ENCODE measurements at regions not wholly inside any gene's neighbourhood (a gene's known extent, or its start where the extent isn't known, plus 50 kb on each side); places are given as distances from the start of the nearest gene placed in this dataset.

GRCh38 chr19:28318469-28319179, 894.3 kb downstream of the UQCRFS1 start:
- intact Hi-C loops (cut with DNase I): no loop called here
- H3K27ac ChIP-seq: no peak overlapping the region
- H3K4me3 ChIP-seq: no peak overlapping the region
- no peaks in the 10 kb centered on the region for H3K4me1 ChIP-seq
- TF ChIP-seq POLR2A (IDR thresholded peaks at IDR 0.05): no peak
- no peak for TF ChIP-seq POLR2AphosphoS5 (IDR thresholded peaks at IDR 0.05; ENCODE audit: insufficient read depth in 1 of 2, low read depth in 1 of 2)
- no peak for TF ChIP-seq CTCF (IDR thresholded peaks at IDR 0.05)
- DNase-seq (ENCODE audit: extremely low spot score in 2 of 2): no peak
- H3K27me3 ChIP-seq: no peaks in the 10 kb centered on the region
- no peaks in the 10 kb centered on the region for H3K9me3 ChIP-seq
- H3K36me3 ChIP-seq: no peaks in the 10 kb centered on the region

DNA sequence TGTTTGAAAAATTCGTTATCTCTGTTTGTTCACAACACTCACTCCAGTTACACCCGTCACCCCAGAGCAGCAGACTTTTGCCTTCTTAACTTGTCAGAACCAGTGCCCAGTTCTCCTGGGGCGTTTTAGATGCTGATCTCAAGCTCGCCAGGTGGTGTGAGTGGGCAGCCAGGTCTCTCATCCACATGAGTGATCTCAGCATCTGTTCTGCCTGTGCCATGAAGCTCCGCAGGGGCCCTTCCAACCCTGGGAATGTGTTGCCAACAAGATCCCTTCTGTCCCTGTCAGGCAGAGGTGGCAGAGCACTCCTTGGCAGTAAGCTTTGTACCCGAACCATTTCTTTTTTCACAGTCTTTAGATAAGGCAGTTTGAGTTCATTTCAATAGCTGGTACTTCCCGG, 896.5 kb downstream of the UQCRFS1 start:
- Histone ChIP-seq H3K27ac (no peak overlapping the region), H3K36me3 (no peaks in the 10 kb centered on the region), H3K27me3 (no peaks in the 10 kb centered on the region), H3K9me3 (no peaks in the 10 kb centered on the region), H3K4me1 (no peaks in the 10 kb centered on the region), H3K4me3 (no peak overlapping the region)
- no peak for DNase-seq (ENCODE audit: extremely low spot score in 2 of 2)
- TF ChIP-seq CTCF (IDR thresholded peaks at IDR 0.05) (no peak), POLR2A (IDR thresholded peaks at IDR 0.05) (no peak), POLR2AphosphoS5 (IDR thresholded peaks at IDR 0.05; ENCODE audit: insufficient read depth in 1 of 2, low read depth in 1 of 2) (no peak)
- intact Hi-C loops (cut with DNase I): no loop called here

- intact Hi-C loops (cut with DNase I): no loop called here
- DNase-seq (ENCODE audit: extremely low spot score in 2 of 2): no peak
- Histone ChIP-seq H3K27ac (no peak overlapping the region), H3K4me1 (no peaks in the 10 kb centered on the region), H3K27me3 (no peaks in the 10 kb centered on the region), H3K36me3 (no peaks in the 10 kb centered on the region), H3K4me3 (no peak overlapping the region), H3K9me3 (no peaks in the 10 kb centered on the region)
- TF ChIP-seq POLR2AphosphoS5 (IDR thresholded peaks at IDR 0.05; ENCODE audit: insufficient read depth in 1 of 2, low read depth in 1 of 2) (no peak), POLR2A (IDR thresholded peaks at IDR 0.05) (no peak), CTCF (IDR thresholded peaks at IDR 0.05) (no peak)
These were observed 898.2 kb downstream of the UQCRFS1 start for GRCh38 chr19:28314756-28315155.

DNA sequence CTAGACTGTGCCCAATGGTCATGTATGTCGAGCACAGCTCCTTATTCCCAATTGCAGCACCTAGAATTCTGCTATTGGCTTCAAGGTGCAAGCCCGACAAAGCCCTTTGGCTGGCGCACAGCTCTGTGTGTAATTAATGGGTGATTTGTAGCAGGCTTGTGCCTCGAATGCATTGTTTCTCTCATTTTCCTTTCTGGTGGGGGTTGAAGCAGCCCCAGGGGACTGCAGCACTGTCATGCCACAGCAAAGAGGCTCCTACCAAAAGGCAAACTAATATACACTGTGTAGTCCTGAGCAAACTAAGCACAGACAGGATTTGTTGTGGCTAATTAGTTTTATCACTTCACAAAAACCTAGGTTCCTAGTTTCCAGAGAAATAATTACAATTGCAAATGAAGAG, 898.7 kb downstream of the UQCRFS1 start:
- no peak for TF ChIP-seq POLR2AphosphoS5 (IDR thresholded peaks at IDR 0.05; ENCODE audit: insufficient read depth in 1 of 2, low read depth in 1 of 2)
- TF ChIP-seq POLR2A (IDR thresholded peaks at IDR 0.05): no peak
- TF ChIP-seq CTCF (IDR thresholded peaks at IDR 0.05): no peak
- intact Hi-C loops (cut with DNase I): no loop called here
- no peaks in the 10 kb centered on the region for H3K36me3 ChIP-seq
- H3K27ac ChIP-seq: no peak overlapping the region
- H3K27me3 ChIP-seq: no peaks in the 10 kb centered on the region
- H3K4me1 ChIP-seq: no peaks in the 10 kb centered on the region
- H3K4me3 ChIP-seq: no peak overlapping the region
- DNase-seq (ENCODE audit: extremely low spot score in 2 of 2): no peak
- H3K9me3 ChIP-seq: no peaks in the 10 kb centered on the region

GRCh38 chr19:28313633-28314032, 899.3 kb downstream of the UQCRFS1 start:
- H3K36me3 ChIP-seq: no peaks in the 10 kb centered on the region
- intact Hi-C loops (cut with DNase I): no loop called here
- H3K27ac ChIP-seq: no peak overlapping the region
- no peaks in the 10 kb centered on the region for H3K9me3 ChIP-seq
- no peak for DNase-seq (ENCODE audit: extremely low spot score in 2 of 2)
- H3K4me3 ChIP-seq: no peak overlapping the region
- no peaks in the 10 kb centered on the region for H3K4me1 ChIP-seq
- TF ChIP-seq POLR2AphosphoS5 (IDR thresholded peaks at IDR 0.05; ENCODE audit: insufficient read depth in 1 of 2, low read depth in 1 of 2) (no peak), CTCF (IDR thresholded peaks at IDR 0.05) (no peak), POLR2A (IDR thresholded peaks at IDR 0.05) (no peak)
- H3K27me3 ChIP-seq: no peaks in the 10 kb centered on the region

All from vagina (tissue), 2 donors.